SK-N-SH treated with all-trans-retinoic acid at 6 μM for 48 hours (cell line): ENCODE measurements at regions not wholly inside any gene's neighbourhood (a gene's known extent, or its start where the extent isn't known, plus 50 kb on each side); places are given as distances from the start of the nearest gene placed in this dataset.

Experiments
- ATAC-seq: fragments of 200-7000 bp; cut with Tn5 transposase; 3 replicates; pipeline ENCODE4 v1.9.1; 2020; ENCODE audit warnings: mild to moderate bottlenecking, moderate library complexity
- ARNTL ChIP-seq: fragments of 450-650 bp; formaldehyde crosslinking; IDR thresholded peaks from 2 replicates; pipeline ENCODE4 v1.5.0; 2020; ENCODE audit warnings: low read depth, mild to moderate bottlenecking, moderate library complexity, borderline replicate concordance
- BACH2 ChIP-seq: fragments of 250-450 bp; sonication (Bioruptor Pico); IDR thresholded peaks from 2 replicates; pipeline ENCODE4 v1.9.0; 2021; ENCODE audit warnings: mild to moderate bottlenecking, borderline replicate concordance
- CSDC2 ChIP-seq: fragments of 250-450 bp; sonication (Bioruptor Pico); IDR thresholded peaks from 2 replicates; pipeline ENCODE4 v1.5.0; 2020; ENCODE audit warnings: mild to moderate bottlenecking, moderate library complexity
- ESRRG ChIP-seq: fragments of 250-450 bp; sonication (Bioruptor Pico); IDR thresholded peaks from 2 replicates; pipeline ENCODE4 v1.6.1; 2021; ENCODE audit warnings: mild to moderate bottlenecking
- GLIS3 ChIP-seq: fragments of 250-450 bp; sonication (Bioruptor Pico); IDR thresholded peaks from 2 replicates; pipeline ENCODE4 v1.5.0; 2020; ENCODE audit warnings: mild to moderate bottlenecking, moderate library complexity
- ISL1 ChIP-seq: fragments of 250-450 bp; sonication (Bioruptor Pico); IDR thresholded peaks from 2 replicates; pipeline ENCODE4 v2.1.2; 2022; ENCODE audit warnings: mild to moderate bottlenecking, moderate library complexity
- OSR1 ChIP-seq: fragments of 250-450 bp; sonication (Bioruptor Pico); IDR thresholded peaks from 2 replicates; pipeline ENCODE4 v1.8.0; 2022; ENCODE audit warnings: moderate library complexity, mild to moderate bottlenecking, inconsistent platforms
- PPARA ChIP-seq: fragments of 250-450 bp; sonication (Bioruptor Pico); IDR thresholded peaks from 2 replicates; pipeline ENCODE4 v1.5.0; 2020; ENCODE audit warnings: mild to moderate bottlenecking, borderline replicate concordance
- RARB ChIP-seq: fragments of 250-450 bp; sonication (Bioruptor Pico); IDR thresholded peaks from 2 replicates; pipeline ENCODE4 v1.8.0; 2021; ENCODE audit warnings: mild to moderate bottlenecking, moderate library complexity
- SNAI2 ChIP-seq: fragments of 250-450 bp; sonication (Bioruptor Pico); IDR thresholded peaks from 2 replicates; pipeline ENCODE4 v1.5.0; 2020; ENCODE audit warnings: mild to moderate bottlenecking, moderate library complexity
- TCF4 ChIP-seq: fragments of 250-450 bp; sonication (Bioruptor Pico); IDR thresholded peaks from 2 replicates; pipeline ENCODE4 v1.8.0; 2021; ENCODE audit warnings: mild to moderate bottlenecking, moderate library complexity, borderline replicate concordance
- TOX ChIP-seq: fragments of 250-450 bp; sonication (Bioruptor Pico); IDR thresholded peaks from 2 replicates; pipeline ENCODE4 v1.8.0; 2021; ENCODE audit warnings: mild to moderate bottlenecking, moderate library complexity, borderline replicate concordance
- ZC3H10 ChIP-seq: fragments of 250-450 bp; sonication (Bioruptor Pico); IDR thresholded peaks from 2 replicates; pipeline ENCODE4 v1.5.1; 2021; ENCODE audit warnings: mild to moderate bottlenecking, moderate library complexity
- ZFP3 ChIP-seq: fragments of 250-450 bp; sonication (Bioruptor Pico); IDR thresholded peaks from 2 replicates; pipeline ENCODE4 v1.5.0; 2020; ENCODE audit warnings: mild to moderate bottlenecking, moderate library complexity
- ZFP30 ChIP-seq: fragments of 450-650 bp; formaldehyde crosslinking; IDR thresholded peaks from 2 replicates; pipeline ENCODE4 v1.5.0; 2022; ENCODE audit warnings: mild to moderate bottlenecking, moderate library complexity
- ZNF70 ChIP-seq: fragments of 450-650 bp; formaldehyde crosslinking; IDR thresholded peaks from 2 replicates; pipeline ENCODE4 v1.5.0; 2020; ENCODE audit warnings: mild to moderate bottlenecking, moderate library complexity
- ZNF8 ChIP-seq: fragments of 450-650 bp; formaldehyde crosslinking; IDR thresholded peaks from 2 replicates; pipeline ENCODE4 v1.5.0; 2020; ENCODE audit warnings: mild to moderate bottlenecking, moderate library complexity
- TF ChIP-seq, protein P1 (sequence below): fragments of 250-450 bp; sonication (Bioruptor Pico); IDR thresholded peaks from 2 replicates; pipeline ENCODE4 v1.8.0; 2020; ENCODE audit warnings: mild to moderate bottlenecking, moderate library complexity, borderline replicate concordance
- TF ChIP-seq, protein P2 (sequence below): fragments of 250-450 bp; sonication (Bioruptor Pico); IDR thresholded peaks from 2 replicates; pipeline ENCODE4 v1.5.1; 2021; ENCODE audit warnings: mild to moderate bottlenecking, moderate library complexity
- TF ChIP-seq, protein P3 (sequence below): fragments of 250-450 bp; sonication (Bioruptor Pico); IDR thresholded peaks from 2 replicates; pipeline ENCODE4 v1.8.0; 2021; ENCODE audit warnings: low read depth, mild to moderate bottlenecking, moderate library complexity, borderline replicate concordance
- TF ChIP-seq, protein P4 (sequence below): fragments of 250-450 bp; sonication (Bioruptor Pico); IDR thresholded peaks from 2 replicates; pipeline ENCODE4 v1.5.0; 2020; ENCODE audit warnings: mild to moderate bottlenecking, moderate library complexity
- TF ChIP-seq, protein P5 (sequence below): fragments of 250-450 bp; sonication (Bioruptor Pico); IDR thresholded peaks from 2 replicates; pipeline ENCODE4 v1.5.1; 2020; ENCODE audit warnings: low read depth, mild to moderate bottlenecking, moderate library complexity

DNA sequence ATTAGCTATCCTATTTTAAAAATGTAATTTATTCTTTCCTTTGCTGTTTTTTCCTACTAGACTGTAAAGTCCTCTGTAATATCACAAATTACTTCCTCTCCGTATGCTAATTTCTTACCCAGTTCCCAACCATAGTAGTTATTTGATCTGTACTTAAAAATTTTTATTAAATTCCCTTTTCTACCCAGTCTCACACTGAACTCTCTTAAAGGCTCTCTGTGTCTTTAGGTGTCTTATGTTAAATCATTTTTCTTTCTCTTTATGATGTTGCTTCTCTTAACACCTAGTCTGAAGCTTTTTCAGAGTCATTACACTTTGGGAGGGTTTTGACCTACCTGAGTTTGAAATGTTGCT, 378.6 kb downstream of the NSUN3 start:
- TF ChIP-seq ZNF8 (CRISPR knock-in tag) = no peak
- TF ChIP-seq TOX (CRISPR knock-in tag) = no peak
- TF ChIP-seq ZFP3 (CRISPR knock-in tag) = no peak
- no peak for TF ChIP-seq GLIS3 (CRISPR knock-in tag)
- TF ChIP-seq SNAI2 (CRISPR knock-in tag) = no peak
- no peak for TF ChIP-seq ZFP30
- TF ChIP-seq, protein P1, sequence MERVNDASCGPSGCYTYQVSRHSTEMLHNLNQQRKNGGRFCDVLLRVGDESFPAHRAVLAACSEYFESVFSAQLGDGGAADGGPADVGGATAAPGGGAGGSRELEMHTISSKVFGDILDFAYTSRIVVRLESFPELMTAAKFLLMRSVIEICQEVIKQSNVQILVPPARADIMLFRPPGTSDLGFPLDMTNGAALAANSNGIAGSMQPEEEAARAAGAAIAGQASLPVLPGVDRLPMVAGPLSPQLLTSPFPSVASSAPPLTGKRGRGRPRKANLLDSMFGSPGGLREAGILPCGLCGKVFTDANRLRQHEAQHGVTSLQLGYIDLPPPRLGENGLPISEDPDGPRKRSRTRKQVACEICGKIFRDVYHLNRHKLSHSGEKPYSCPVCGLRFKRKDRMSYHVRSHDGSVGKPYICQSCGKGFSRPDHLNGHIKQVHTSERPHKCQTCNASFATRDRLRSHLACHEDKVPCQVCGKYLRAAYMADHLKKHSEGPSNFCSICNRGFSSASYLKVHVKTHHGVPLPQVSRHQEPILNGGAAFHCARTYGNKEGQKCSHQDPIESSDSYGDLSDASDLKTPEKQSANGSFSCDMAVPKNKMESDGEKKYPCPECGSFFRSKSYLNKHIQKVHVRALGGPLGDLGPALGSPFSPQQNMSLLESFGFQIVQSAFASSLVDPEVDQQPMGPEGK (CRISPR knock-in tag) = no peak
- no peak for TF ChIP-seq TCF4 (CRISPR knock-in tag)
- no peak for TF ChIP-seq OSR1
- no peak for TF ChIP-seq ZNF70
- no peak for TF ChIP-seq ESRRG (CRISPR knock-in tag)
- TF ChIP-seq RARB (CRISPR knock-in tag) = no peak
- no peak for TF ChIP-seq ZC3H10 (CRISPR knock-in tag)
- TF ChIP-seq, protein P2, sequence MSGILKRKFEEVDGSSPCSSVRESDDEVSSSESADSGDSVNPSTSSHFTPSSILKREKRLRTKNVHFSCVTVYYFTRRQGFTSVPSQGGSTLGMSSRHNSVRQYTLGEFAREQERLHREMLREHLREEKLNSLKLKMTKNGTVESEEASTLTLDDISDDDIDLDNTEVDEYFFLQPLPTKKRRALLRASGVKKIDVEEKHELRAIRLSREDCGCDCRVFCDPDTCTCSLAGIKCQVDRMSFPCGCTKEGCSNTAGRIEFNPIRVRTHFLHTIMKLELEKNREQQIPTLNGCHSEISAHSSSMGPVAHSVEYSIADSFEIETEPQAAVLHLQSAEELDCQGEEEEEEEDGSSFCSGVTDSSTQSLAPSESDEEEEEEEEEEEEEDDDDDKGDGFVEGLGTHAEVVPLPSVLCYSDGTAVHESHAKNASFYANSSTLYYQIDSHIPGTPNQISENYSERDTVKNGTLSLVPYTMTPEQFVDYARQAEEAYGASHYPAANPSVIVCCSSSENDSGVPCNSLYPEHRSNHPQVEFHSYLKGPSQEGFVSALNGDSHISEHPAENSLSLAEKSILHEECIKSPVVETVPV (CRISPR knock-in tag) = no peak
- TF ChIP-seq ARNTL (CRISPR knock-in tag) = no peak
- no peak for TF ChIP-seq CSDC2 (CRISPR knock-in tag)
- TF ChIP-seq, protein P3, sequence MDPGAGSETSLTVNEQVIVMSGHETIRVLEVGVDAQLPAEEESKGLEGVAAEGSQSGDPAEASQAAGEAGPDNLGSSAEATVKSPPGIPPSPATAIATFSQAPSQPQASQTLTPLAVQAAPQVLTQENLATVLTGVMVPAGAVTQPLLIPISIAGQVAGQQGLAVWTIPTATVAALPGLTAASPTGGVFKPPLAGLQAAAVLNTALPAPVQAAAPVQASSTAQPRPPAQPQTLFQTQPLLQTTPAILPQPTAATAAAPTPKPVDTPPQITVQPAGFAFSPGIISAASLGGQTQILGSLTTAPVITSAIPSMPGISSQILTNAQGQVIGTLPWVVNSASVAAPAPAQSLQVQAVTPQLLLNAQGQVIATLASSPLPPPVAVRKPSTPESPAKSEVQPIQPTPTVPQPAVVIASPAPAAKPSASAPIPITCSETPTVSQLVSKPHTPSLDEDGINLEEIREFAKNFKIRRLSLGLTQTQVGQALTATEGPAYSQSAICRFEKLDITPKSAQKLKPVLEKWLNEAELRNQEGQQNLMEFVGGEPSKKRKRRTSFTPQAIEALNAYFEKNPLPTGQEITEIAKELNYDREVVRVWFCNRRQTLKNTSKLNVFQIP (CRISPR knock-in tag) = no peak
- no peak for TF ChIP-seq BACH2 (CRISPR knock-in tag)
- no peak for TF ChIP-seq ISL1 (CRISPR knock-in tag)
- TF ChIP-seq PPARA = no peak
- peak; percentile 66 for ATAC-seq

DNA sequence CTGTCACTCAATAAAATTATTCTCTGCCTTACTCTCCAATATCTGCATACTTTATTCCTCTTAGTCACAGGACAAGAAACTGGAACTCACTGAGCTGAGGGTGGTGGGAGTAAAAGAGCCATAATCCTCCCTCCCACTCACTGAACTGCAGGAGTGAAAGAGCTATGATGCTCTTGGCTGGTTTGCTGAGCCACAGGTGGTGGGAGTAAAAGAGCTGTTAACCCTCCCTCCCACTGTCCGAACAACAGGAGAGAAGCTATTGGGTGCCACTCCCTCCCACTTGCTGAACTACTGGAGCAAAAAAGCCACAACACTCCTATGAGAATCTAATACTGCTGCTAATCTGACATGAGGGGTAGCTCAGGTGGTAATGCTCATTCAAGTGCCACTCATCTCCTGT, 391.0 kb downstream of the NSUN3 start:
- TF ChIP-seq GLIS3 (CRISPR knock-in tag) = no peak
- no peak for TF ChIP-seq ISL1 (CRISPR knock-in tag)
- no peak for TF ChIP-seq PPARA
- no peak for TF ChIP-seq ESRRG (CRISPR knock-in tag)
- TF ChIP-seq SNAI2 (CRISPR knock-in tag) = no peak
- TF ChIP-seq, protein P2 (CRISPR knock-in tag) = no peak
- TF ChIP-seq BACH2 (CRISPR knock-in tag) = no peak
- TF ChIP-seq ZNF70 = no peak
- TF ChIP-seq, protein P4, sequence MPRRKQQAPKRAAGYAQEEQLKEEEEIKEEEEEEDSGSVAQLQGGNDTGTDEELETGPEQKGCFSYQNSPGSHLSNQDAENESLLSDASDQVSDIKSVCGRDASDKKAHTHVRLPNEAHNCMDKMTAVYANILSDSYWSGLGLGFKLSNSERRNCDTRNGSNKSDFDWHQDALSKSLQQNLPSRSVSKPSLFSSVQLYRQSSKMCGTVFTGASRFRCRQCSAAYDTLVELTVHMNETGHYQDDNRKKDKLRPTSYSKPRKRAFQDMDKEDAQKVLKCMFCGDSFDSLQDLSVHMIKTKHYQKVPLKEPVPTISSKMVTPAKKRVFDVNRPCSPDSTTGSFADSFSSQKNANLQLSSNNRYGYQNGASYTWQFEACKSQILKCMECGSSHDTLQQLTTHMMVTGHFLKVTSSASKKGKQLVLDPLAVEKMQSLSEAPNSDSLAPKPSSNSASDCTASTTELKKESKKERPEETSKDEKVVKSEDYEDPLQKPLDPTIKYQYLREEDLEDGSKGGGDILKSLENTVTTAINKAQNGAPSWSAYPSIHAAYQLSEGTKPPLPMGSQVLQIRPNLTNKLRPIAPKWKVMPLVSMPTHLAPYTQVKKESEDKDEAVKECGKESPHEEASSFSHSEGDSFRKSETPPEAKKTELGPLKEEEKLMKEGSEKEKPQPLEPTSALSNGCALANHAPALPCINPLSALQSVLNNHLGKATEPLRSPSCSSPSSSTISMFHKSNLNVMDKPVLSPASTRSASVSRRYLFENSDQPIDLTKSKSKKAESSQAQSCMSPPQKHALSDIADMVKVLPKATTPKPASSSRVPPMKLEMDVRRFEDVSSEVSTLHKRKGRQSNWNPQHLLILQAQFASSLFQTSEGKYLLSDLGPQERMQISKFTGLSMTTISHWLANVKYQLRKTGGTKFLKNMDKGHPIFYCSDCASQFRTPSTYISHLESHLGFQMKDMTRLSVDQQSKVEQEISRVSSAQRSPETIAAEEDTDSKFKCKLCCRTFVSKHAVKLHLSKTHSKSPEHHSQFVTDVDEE (CRISPR knock-in tag) = no peak
- no peak for TF ChIP-seq ZC3H10 (CRISPR knock-in tag)
- no peak for TF ChIP-seq CSDC2 (CRISPR knock-in tag)
- no peak for TF ChIP-seq ZFP30
- TF ChIP-seq ARNTL (CRISPR knock-in tag) = no peak
- TF ChIP-seq OSR1 = no peak
- TF ChIP-seq ZFP3 (CRISPR knock-in tag) = no peak
- no peak for TF ChIP-seq TOX (CRISPR knock-in tag)
- TF ChIP-seq, protein P5, sequence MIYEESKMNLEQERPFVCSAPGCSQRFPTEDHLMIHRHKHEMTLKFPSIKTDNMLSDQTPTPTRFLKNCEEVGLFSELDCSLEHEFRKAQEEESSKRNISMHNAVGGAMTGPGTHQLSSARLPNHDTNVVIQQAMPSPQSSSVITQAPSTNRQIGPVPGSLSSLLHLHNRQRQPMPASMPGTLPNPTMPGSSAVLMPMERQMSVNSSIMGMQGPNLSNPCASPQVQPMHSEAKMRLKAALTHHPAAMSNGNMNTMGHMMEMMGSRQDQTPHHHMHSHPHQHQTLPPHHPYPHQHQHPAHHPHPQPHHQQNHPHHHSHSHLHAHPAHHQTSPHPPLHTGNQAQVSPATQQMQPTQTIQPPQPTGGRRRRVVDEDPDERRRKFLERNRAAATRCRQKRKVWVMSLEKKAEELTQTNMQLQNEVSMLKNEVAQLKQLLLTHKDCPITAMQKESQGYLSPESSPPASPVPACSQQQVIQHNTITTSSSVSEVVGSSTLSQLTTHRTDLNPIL (CRISPR knock-in tag) = no peak
- TF ChIP-seq TCF4 (CRISPR knock-in tag) = no peak
- no peak for ATAC-seq
